ENCODE measurements at regions not wholly inside any gene's neighbourhood (a gene's known extent, or its start where the extent isn't known, plus 50 kb on each side); places are given as distances from the start of the nearest gene placed in this dataset.

DNA sequence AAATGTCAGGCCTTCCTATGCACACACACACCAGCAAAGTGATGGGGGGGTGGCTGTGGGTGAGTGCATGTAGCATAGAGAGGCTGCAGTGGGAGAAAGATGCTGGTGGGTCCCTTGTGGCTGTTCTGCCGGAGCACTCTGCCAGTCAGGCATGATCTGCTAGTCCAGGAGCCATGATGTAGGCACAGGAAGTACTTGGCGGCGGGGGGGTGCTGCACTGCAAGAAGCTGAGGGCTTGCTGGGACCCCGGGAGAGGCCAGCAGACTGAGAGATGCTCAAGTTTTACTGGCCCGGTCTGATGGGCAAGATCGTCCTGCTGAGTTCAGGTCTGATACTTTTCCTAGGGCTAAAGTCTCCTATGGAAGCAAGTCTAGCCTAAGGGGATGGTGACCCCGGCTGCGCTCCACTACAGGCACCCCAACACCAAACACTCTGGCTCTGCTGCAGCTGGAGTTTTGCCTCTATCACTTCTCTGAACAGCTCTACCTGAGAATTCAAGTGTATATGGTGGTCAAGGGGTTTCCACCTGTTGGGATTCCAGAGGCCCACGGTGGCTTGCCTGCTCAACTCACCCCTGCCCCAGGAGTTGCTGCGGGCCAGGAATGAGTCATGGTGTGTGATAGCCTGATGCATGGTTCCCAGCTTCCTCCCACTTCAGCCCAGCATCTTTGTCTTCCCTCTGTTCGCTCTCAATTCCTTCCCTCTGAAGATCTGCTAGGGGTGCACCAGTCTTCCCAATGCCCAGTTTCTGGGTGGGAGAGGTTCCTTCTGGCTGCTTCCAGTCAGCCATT, 971.8 kb upstream of the ADGRB3 start:
- no peak overlapping the region for H3K27ac ChIP-seq (ENCODE audit: low read length)
- no peak for DNase-seq (ENCODE audit: low read depth, low spot score)
- no peaks in the 10 kb centered on the region for H3K9me3 ChIP-seq (ENCODE audit: control insufficient read depth, insufficient read depth, low read length)
- no CpG with 5 or more reads among the region's 11 CpGs for WGBS (ENCODE audit: insufficient coverage, insufficient read length)
- H3K36me3 ChIP-seq (ENCODE audit: control insufficient read depth, insufficient read depth, low read length): no peaks in the 10 kb centered on the region
- H3K4me1 ChIP-seq (ENCODE audit: control insufficient read depth, insufficient read depth, low read length): no peaks in the 10 kb centered on the region
- no peaks in the 10 kb centered on the region for H3K27me3 ChIP-seq (ENCODE audit: control insufficient read depth, insufficient read depth, low read length)
- H3K4me3 ChIP-seq (ENCODE audit: low read length): no peak overlapping the region

- Histone ChIP-seq H3K4me3 (ENCODE audit: low read length) (no peak overlapping the region), H3K27ac (ENCODE audit: low read length) (no peak overlapping the region), H3K9me3 (ENCODE audit: control insufficient read depth, insufficient read depth, low read length) (no peaks in the 10 kb centered on the region), H3K4me1 (ENCODE audit: control insufficient read depth, insufficient read depth, low read length) (no peaks in the 10 kb centered on the region), H3K27me3 (ENCODE audit: control insufficient read depth, insufficient read depth, low read length) (no peaks in the 10 kb centered on the region), H3K36me3 (ENCODE audit: control insufficient read depth, insufficient read depth, low read length) (no peaks in the 10 kb centered on the region)
- no peak for DNase-seq (ENCODE audit: low read depth, low spot score)
- WGBS (ENCODE audit: insufficient coverage, insufficient read length): no CpG with 5 or more reads among the region's 3 CpGs
Measured at GRCh38 chr6:67653561-67653960, 981.5 kb upstream of the ADGRB3 start.

- WGBS (ENCODE audit: insufficient coverage, insufficient read length): no CpG with 5 or more reads among the region's 1 CpG
- Histone ChIP-seq H3K4me3 (ENCODE audit: low read length) (no peak overlapping the region), H3K4me1 (ENCODE audit: control insufficient read depth, insufficient read depth, low read length) (no peaks in the 10 kb centered on the region), H3K36me3 (ENCODE audit: control insufficient read depth, insufficient read depth, low read length) (no peaks in the 10 kb centered on the region), H3K27ac (ENCODE audit: low read length) (no peak overlapping the region), H3K9me3 (ENCODE audit: control insufficient read depth, insufficient read depth, low read length) (no peaks in the 10 kb centered on the region), H3K27me3 (ENCODE audit: control insufficient read depth, insufficient read depth, low read length) (no peaks in the 10 kb centered on the region)
- no peak for DNase-seq (ENCODE audit: low read depth, low spot score)
Measured at GRCh38 chr6:67646550-67646949, 988.5 kb upstream of the ADGRB3 start.

GRCh38 chr6:67643281-67643680, 991.8 kb upstream of the ADGRB3 start:
- H3K27me3 ChIP-seq (ENCODE audit: control insufficient read depth, insufficient read depth, low read length): no peaks in the 10 kb centered on the region
- no CpG with 5 or more reads among the region's 1 CpG for WGBS (ENCODE audit: insufficient coverage, insufficient read length)

GRCh38 chr6:67642582-67642981, 992.5 kb upstream of the ADGRB3 start:
- Histone ChIP-seq H3K4me3 (ENCODE audit: low read length) (no peak overlapping the region), H3K27ac (ENCODE audit: low read length) (no peak overlapping the region), H3K27me3 (ENCODE audit: control insufficient read depth, insufficient read depth, low read length) (no peaks in the 10 kb centered on the region), H3K36me3 (ENCODE audit: control insufficient read depth, insufficient read depth, low read length) (no peaks in the 10 kb centered on the region), H3K9me3 (ENCODE audit: control insufficient read depth, insufficient read depth, low read length) (no peaks in the 10 kb centered on the region), H3K4me1 (ENCODE audit: control insufficient read depth, insufficient read depth, low read length) (no peaks in the 10 kb centered on the region)
- no peak for DNase-seq (ENCODE audit: low read depth, low spot score)
- no CpG with 5 or more reads among the region's 1 CpG for WGBS (ENCODE audit: insufficient coverage, insufficient read length)

More at GRCh38 chr6:67643281-67643680, 991.8 kb upstream of the ADGRB3 start:
- no peaks in the 10 kb centered on the region for H3K9me3 ChIP-seq (ENCODE audit: control insufficient read depth, insufficient read depth, low read length)
- no peak overlapping the region for H3K27ac ChIP-seq (ENCODE audit: low read length)
- H3K36me3 ChIP-seq (ENCODE audit: control insufficient read depth, insufficient read depth, low read length): no peaks in the 10 kb centered on the region
- H3K4me3 ChIP-seq (ENCODE audit: low read length): no peak overlapping the region
- no peaks in the 10 kb centered on the region for H3K4me1 ChIP-seq (ENCODE audit: control insufficient read depth, insufficient read depth, low read length)
- no peak for DNase-seq (ENCODE audit: low read depth, low spot score)

DNA sequence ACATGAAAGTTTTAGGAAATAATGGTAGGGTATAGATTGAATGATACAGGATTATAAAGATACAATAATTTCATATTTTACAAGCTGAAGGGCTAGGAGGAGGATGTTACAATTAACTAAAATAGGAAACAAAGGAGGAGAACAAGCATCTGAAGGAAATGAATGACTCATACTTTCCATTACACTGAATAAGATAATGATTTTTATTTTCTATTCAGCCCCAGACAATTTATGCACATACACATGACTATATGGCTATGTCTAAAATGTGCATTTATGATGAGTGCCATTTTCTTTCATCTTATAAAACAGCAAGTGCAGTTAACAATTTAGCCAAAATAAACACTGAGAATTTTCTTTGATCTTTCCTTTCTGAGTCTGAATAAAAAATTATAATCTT, 994.6 kb upstream of the ADGRB3 start:
- H3K4me1 ChIP-seq (ENCODE audit: control insufficient read depth, insufficient read depth, low read length): no peaks in the 10 kb centered on the region
- no peaks in the 10 kb centered on the region for H3K27me3 ChIP-seq (ENCODE audit: control insufficient read depth, insufficient read depth, low read length)
- no peak overlapping the region for H3K27ac ChIP-seq (ENCODE audit: low read length)
- no peak overlapping the region for H3K4me3 ChIP-seq (ENCODE audit: low read length)
- H3K9me3 ChIP-seq (ENCODE audit: control insufficient read depth, insufficient read depth, low read length): no peaks in the 10 kb centered on the region
- no peak for DNase-seq (ENCODE audit: low read depth, low spot score)
- no peaks in the 10 kb centered on the region for H3K36me3 ChIP-seq (ENCODE audit: control insufficient read depth, insufficient read depth, low read length)

DNA sequence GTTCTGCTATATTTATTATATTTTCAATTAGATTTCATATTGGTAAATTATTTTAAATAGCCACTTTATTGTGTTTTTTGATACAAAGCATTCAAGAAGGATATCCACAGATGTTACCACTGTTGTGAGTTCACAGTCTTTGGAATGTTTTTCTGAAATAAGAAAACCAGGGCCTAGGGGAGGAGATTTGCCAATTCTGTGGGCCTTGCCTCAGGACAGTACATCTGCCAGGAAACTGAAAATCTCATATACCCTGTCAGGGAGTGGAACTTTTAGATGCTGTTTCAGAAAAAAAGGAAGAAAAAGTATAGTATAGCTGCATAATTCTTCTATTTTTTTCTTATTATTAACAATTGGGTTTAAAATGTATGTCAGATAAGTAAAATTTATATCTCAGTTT, 995.9 kb upstream of the ADGRB3 start:
- Histone ChIP-seq H3K27me3 (ENCODE audit: control insufficient read depth, insufficient read depth, low read length) (no peaks in the 10 kb centered on the region), H3K4me3 (ENCODE audit: low read length) (no peak overlapping the region), H3K4me1 (ENCODE audit: control insufficient read depth, insufficient read depth, low read length) (no peaks in the 10 kb centered on the region), H3K27ac (ENCODE audit: low read length) (no peak overlapping the region), H3K36me3 (ENCODE audit: control insufficient read depth, insufficient read depth, low read length) (no peaks in the 10 kb centered on the region), H3K9me3 (ENCODE audit: control insufficient read depth, insufficient read depth, low read length) (no peaks in the 10 kb centered on the region)
- DNase-seq (ENCODE audit: low read depth, low spot score): no peak

GRCh38 chr6:67634199-67634598, 1000.9 kb upstream of the ADGRB3 start:
- H3K4me1 ChIP-seq (ENCODE audit: control insufficient read depth, insufficient read depth, low read length): no peaks in the 10 kb centered on the region
- WGBS (ENCODE audit: insufficient coverage, insufficient read length): no CpG with 5 or more reads among the region's 2 CpGs
- no peaks in the 10 kb centered on the region for H3K36me3 ChIP-seq (ENCODE audit: control insufficient read depth, insufficient read depth, low read length)
- no peak overlapping the region for H3K27ac ChIP-seq (ENCODE audit: low read length)
- H3K27me3 ChIP-seq (ENCODE audit: control insufficient read depth, insufficient read depth, low read length): no peaks in the 10 kb centered on the region
- H3K9me3 ChIP-seq (ENCODE audit: control insufficient read depth, insufficient read depth, low read length): no peaks in the 10 kb centered on the region
- no peak overlapping the region for H3K4me3 ChIP-seq (ENCODE audit: low read length)
- DNase-seq (ENCODE audit: low read depth, low spot score): no peak

GRCh38 chr6:67633058-67633457, 1002.0 kb upstream of the ADGRB3 start:
- H3K27me3 ChIP-seq (ENCODE audit: control insufficient read depth, insufficient read depth, low read length): no peaks in the 10 kb centered on the region
- no peaks in the 10 kb centered on the region for H3K4me1 ChIP-seq (ENCODE audit: control insufficient read depth, insufficient read depth, low read length)
- no peaks in the 10 kb centered on the region for H3K9me3 ChIP-seq (ENCODE audit: control insufficient read depth, insufficient read depth, low read length)
- no peak for DNase-seq (ENCODE audit: low read depth, low spot score)
- no CpG with 5 or more reads among the region's 3 CpGs for WGBS (ENCODE audit: insufficient coverage, insufficient read length)
- no peak overlapping the region for H3K4me3 ChIP-seq (ENCODE audit: low read length)
- no peak overlapping the region for H3K27ac ChIP-seq (ENCODE audit: low read length)
- no peaks in the 10 kb centered on the region for H3K36me3 ChIP-seq (ENCODE audit: control insufficient read depth, insufficient read depth, low read length)

- Histone ChIP-seq H3K4me3 (ENCODE audit: low read length) (no peak overlapping the region), H3K27me3 (ENCODE audit: control insufficient read depth, insufficient read depth, low read length) (no peaks in the 10 kb centered on the region), H3K36me3 (ENCODE audit: control insufficient read depth, insufficient read depth, low read length) (no peaks in the 10 kb centered on the region), H3K9me3 (ENCODE audit: control insufficient read depth, insufficient read depth, low read length) (no peaks in the 10 kb centered on the region), H3K4me1 (ENCODE audit: control insufficient read depth, insufficient read depth, low read length) (no peaks in the 10 kb centered on the region), H3K27ac (ENCODE audit: low read length) (no peak overlapping the region)
- no CpG with 5 or more reads among the region's 2 CpGs for WGBS (ENCODE audit: insufficient coverage, insufficient read length)
- DNase-seq (ENCODE audit: low read depth, low spot score): no peak
Measured at GRCh38 chr6:67630146-67630545, 1004.9 kb upstream of the ADGRB3 start.

DNA sequence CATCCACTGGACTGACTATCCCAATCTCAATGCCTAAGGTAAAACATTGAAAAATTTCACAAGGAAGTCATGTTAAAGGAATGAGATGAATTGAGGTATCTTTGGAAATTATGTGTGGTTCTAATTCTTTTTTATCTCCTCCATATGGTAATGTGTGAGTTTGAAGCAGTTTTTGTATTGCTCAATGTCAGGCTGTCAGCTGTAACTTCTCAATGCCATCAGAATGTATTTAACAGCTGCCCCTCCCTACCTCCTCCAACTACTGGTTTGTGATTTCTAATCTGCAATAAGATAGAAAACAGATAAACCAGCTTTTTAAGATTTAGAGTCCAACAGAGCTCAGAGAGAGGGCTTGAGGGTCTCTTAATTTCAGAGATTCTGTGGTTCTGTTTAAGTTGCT, 1005.8 kb upstream of the ADGRB3 start:
- H3K36me3 ChIP-seq (ENCODE audit: control insufficient read depth, insufficient read depth, low read length): no peaks in the 10 kb centered on the region
- DNase-seq (ENCODE audit: low read depth, low spot score): no peak
- H3K27me3 ChIP-seq (ENCODE audit: control insufficient read depth, insufficient read depth, low read length): no peaks in the 10 kb centered on the region
- no peaks in the 10 kb centered on the region for H3K4me1 ChIP-seq (ENCODE audit: control insufficient read depth, insufficient read depth, low read length)
- H3K27ac ChIP-seq (ENCODE audit: low read length): no peak overlapping the region
- H3K4me3 ChIP-seq (ENCODE audit: low read length): no peak overlapping the region
- H3K9me3 ChIP-seq (ENCODE audit: control insufficient read depth, insufficient read depth, low read length): no peaks in the 10 kb centered on the region

All from iPS DF 6.9 (cell line).